Ramos (cell line): ENCODE measurements at regions not wholly inside any gene's neighbourhood (a gene's known extent, or its start where the extent isn't known, plus 50 kb on each side); places are given as distances from the start of the nearest gene placed in this dataset.
"Not testable (repeated sequence)": the region's sequence is repeated elsewhere in the genome, so short reads cannot be mapped to it uniquely, and the experiment has no call there.

ENCODE experiments used
- in situ Hi-C: fragments of 300-500 bp; cut with MboI; formaldehyde crosslinking; loops from one replicate; pipeline ENCODE4 v1.14.3; 2022; ENCODE audit warnings: low sequenced_read_pairs; ENCODE audit not compliant: unreplicated experiment

- in situ Hi-C loops = no loop called here
Measured at GRCh38 chr2:180258579-180258978, 251.5 kb upstream of the CWC22 start.

GRCh38 chr2:180258041-180258537 lies 251.0 kb upstream of the CWC22 start:
- in situ Hi-C loops = no loop called here

- in situ Hi-C loops = no loop called here
Measured at GRCh38 chr2:180257247-180257646, 250.2 kb upstream of the CWC22 start.

- in situ Hi-C loops = no loop called here
Measured at GRCh38 chr2:180255981-180256380, 248.9 kb upstream of the CWC22 start.

- in situ Hi-C loops = no loop called here
Measured at GRCh38 chr2:180254872-180255271, 247.8 kb upstream of the CWC22 start.

GRCh38 chr2:180247658-180248057 lies 240.6 kb upstream of the CWC22 start:
- in situ Hi-C loops = no loop called here

- in situ Hi-C loops = no loop called here
Measured at GRCh38 chr2:180246268-180246667, 239.2 kb upstream of the CWC22 start.

GRCh38 chr2:180240774-180241173 lies 233.7 kb upstream of the CWC22 start:
- in situ Hi-C loops = no loop called here

- in situ Hi-C loops = no loop called here
Measured at GRCh38 chr2:180238729-180239128, 231.6 kb upstream of the CWC22 start.

GRCh38 chr2:180236061-180236460 lies 229.0 kb upstream of the CWC22 start:
- in situ Hi-C loops = not testable (repeated sequence)

GRCh38 chr2:180235506-180235905 lies 228.4 kb upstream of the CWC22 start:
- in situ Hi-C loops = not testable (repeated sequence)

- in situ Hi-C loops = not testable (repeated sequence)
Measured at GRCh38 chr2:180234991-180235390, 227.9 kb upstream of the CWC22 start.

GRCh38 chr2:180231015-180231414 lies 223.9 kb upstream of the CWC22 start:
- in situ Hi-C loops = no loop called here

- in situ Hi-C loops = no loop called here
Measured at GRCh38 chr2:180227461-180227860, 220.4 kb upstream of the CWC22 start.

GRCh38 chr2:180225118-180225517 lies 218.0 kb upstream of the CWC22 start:
- in situ Hi-C loops = no loop called here

- in situ Hi-C loops = no loop called here
Measured at GRCh38 chr2:180222644-180223043, 215.5 kb upstream of the CWC22 start.

GRCh38 chr2:180219491-180219890 lies 212.4 kb upstream of the CWC22 start:
- in situ Hi-C loops = no loop called here

GRCh38 chr2:180208841-180209240 lies 201.7 kb upstream of the CWC22 start:
- in situ Hi-C loops = no loop called here

GRCh38 chr2:180205621-180206235 lies 198.6 kb upstream of the CWC22 start:
- in situ Hi-C loops = no loop called here

GRCh38 chr2:180203972-180204371 lies 196.9 kb upstream of the CWC22 start:
- in situ Hi-C loops = no loop called here

GRCh38 chr2:180202467-180202951 lies 195.4 kb upstream of the CWC22 start:
- in situ Hi-C loops = no loop called here

GRCh38 chr2:180196419-180196977 lies 189.4 kb upstream of the CWC22 start:
- in situ Hi-C loops = no loop called here
